ENCODE measurements at regions not wholly inside any gene's neighbourhood (a gene's known extent, or its start where the extent isn't known, plus 50 kb on each side); places are given as distances from the start of the nearest gene placed in this dataset.

- FAIRE-seq (no peak), ATAC-seq (no peak), DNase-seq (ENCODE audit: low read depth in 1 of 2, low spot score in 1 of 2) (no peak)
- H3K4me3 ChIP-seq: no peak overlapping the region
- no peak for TF ChIP-seq HOXB5 (CRISPR knock-in tag; IDR thresholded peaks at IDR 0.05)
- TF ChIP-seq PHF8 (IDR thresholded peaks at IDR 0.05; ENCODE audit: borderline replicate concordance, low read depth): no peak
- TF ChIP-seq BHLHE40 (IDR thresholded peaks at IDR 0.05; ENCODE audit: low read depth, low read length): no peak
- no peak for TF ChIP-seq TP53 (CRISPR knock-in tag; IDR thresholded peaks at IDR 0.05)
- TF ChIP-seq KDM5A (IDR thresholded peaks at IDR 0.05): no peak
- no peak for TF ChIP-seq RCOR1 (IDR thresholded peaks at IDR 0.05; ENCODE audit: low read depth, low read length)
- no peak for TF ChIP-seq SMC3 (IDR thresholded peaks at IDR 0.05)
- no peak for TF ChIP-seq NR3C1 (IDR thresholded peaks at IDR 0.05)
- no peak for TF ChIP-seq HEYL (CRISPR knock-in tag; IDR thresholded peaks at IDR 0.05)
- TF ChIP-seq RAD21 (conservative IDR thresholded peaks at IDR 0.05 in 1 of 2, IDR thresholded peaks at IDR 0.05 in 1 of 2): no peak
- no peak for TF ChIP-seq POLR2A (IDR thresholded peaks at IDR 0.05; ENCODE audit: low read length)
- TF ChIP-seq ZFP36 (IDR thresholded peaks at IDR 0.05; ENCODE audit: borderline replicate concordance, partially characterized antibody): no peak
- no peak for TF ChIP-seq JUNB (IDR thresholded peaks at IDR 0.05)
- POLR2A ChIA-PET: no interaction called here
- H3K27ac ChIP-seq: no peak overlapping the region
- CTCF ChIA-PET: no interaction called here
- no peaks in the 10 kb centered on the region for H3K9me3 ChIP-seq
- no peaks in the 10 kb centered on the region for H3K4me1 ChIP-seq
- WGBS (ENCODE audit: missing lambda C conversion rate): 72% methylated on average over 5 of the region's 5 CpGs
- H3K4me2 ChIP-seq: no peak overlapping the region
Observed at GRCh38 chr5:128591598-128592455, 53.8 kb upstream of the FBN2 start.

DNA sequence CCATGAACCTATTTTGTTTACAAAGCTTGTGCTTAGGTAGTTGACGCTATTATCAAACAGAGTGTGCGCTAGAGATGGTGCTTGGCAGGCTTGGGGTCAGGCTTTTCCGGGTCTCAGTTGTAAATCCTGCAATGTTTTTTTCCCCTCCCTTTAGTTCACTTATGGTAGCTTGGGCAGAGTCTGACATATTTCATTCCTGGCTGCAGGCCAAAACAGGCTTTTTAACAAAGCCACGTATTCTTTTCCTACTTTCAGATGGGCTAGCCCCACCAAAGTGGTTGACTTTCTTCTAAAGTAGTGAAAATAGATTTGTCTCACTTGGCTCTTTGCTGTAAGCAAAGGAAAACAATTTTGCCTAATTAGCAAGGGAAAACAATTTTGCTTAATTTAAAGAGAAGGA, 58.0 kb upstream of the FBN2 start:
- Histone ChIP-seq H3K9me3 (no peaks in the 10 kb centered on the region), H3K27ac (no peak overlapping the region), H3K4me2 (no peak overlapping the region), H3K4me1 (0 out of 3 replicates have a peak, but pooled peaks cover 3% of the 10 kb centered on the region), H3K4me3 (no peak overlapping the region)
- no peak for TF ChIP-seq EHMT2 (IDR thresholded peaks at IDR 0.05; ENCODE audit: low read depth)
- no peak for TF ChIP-seq BHLHE40 (IDR thresholded peaks at IDR 0.05; ENCODE audit: low read depth, low read length)
- no peak for TF ChIP-seq NR3C1 (IDR thresholded peaks at IDR 0.05)
- TF ChIP-seq HEYL (CRISPR knock-in tag; IDR thresholded peaks at IDR 0.05): no peak
- no peak for TF ChIP-seq SMC3 (IDR thresholded peaks at IDR 0.05)
- TF ChIP-seq GATA3 (IDR thresholded peaks at IDR 0.05; ENCODE audit: borderline replicate concordance): no peak
- TF ChIP-seq RNF2 (IDR thresholded peaks at IDR 0.05; ENCODE audit: borderline replicate concordance, low read depth): no peak
- no peak for TF ChIP-seq EHF (CRISPR knock-in tag; IDR thresholded peaks at IDR 0.05)
- TF ChIP-seq POLR2AphosphoS2 (conservative IDR thresholded peaks at IDR 0.05; ENCODE audit: low read length): no peak
- POLR2A ChIA-PET: no interaction called here
- CTCF ChIA-PET: no interaction called here
- ATAC-seq (no peak), FAIRE-seq (no peak), DNase-seq (ENCODE audit: low read depth in 1 of 2, low spot score in 1 of 2) (no peak)
- 61% methylated on average over 4 of the region's 4 CpGs for WGBS (ENCODE audit: missing lambda C conversion rate)

- CTCF ChIA-PET: no interaction called here
- ATAC-seq: no peak
Observed at GRCh38 chr5:128597156-128597555, 59.1 kb upstream of the FBN2 start.

More at GRCh38 chr5:128597156-128597555, 59.1 kb upstream of the FBN2 start:
- no peak for FAIRE-seq
- Histone ChIP-seq H3K4me3 (no peak overlapping the region), H3K4me1 (0 out of 3 replicates have a peak, but pooled peaks cover 3% of the 10 kb centered on the region), H3K4me2 (no peak overlapping the region), H3K27ac (no peak overlapping the region), H3K9me3 (no peaks in the 10 kb centered on the region)
- POLR2A ChIA-PET: no interaction called here
- no peak for DNase-seq (ENCODE audit: low read depth in 1 of 2, low spot score in 1 of 2)
- WGBS (ENCODE audit: missing lambda C conversion rate): 85% methylated on average over 3 of the region's 3 CpGs
- TF ChIP-seq JUNB (IDR thresholded peaks at IDR 0.05) (no peak), NR3C1 (IDR thresholded peaks at IDR 0.05) (no peak), EHF (CRISPR knock-in tag; IDR thresholded peaks at IDR 0.05) (no peak), SMC3 (IDR thresholded peaks at IDR 0.05) (no peak), RNF2 (IDR thresholded peaks at IDR 0.05; ENCODE audit: borderline replicate concordance, low read depth) (no peak), CBX2 (IDR thresholded peaks at IDR 0.05; ENCODE audit: borderline replicate concordance, low read depth) (no peak), MAFK (IDR thresholded peaks at IDR 0.05; ENCODE audit: partially characterized antibody) (no peak), HEYL (CRISPR knock-in tag; IDR thresholded peaks at IDR 0.05) (no peak), PHF8 (IDR thresholded peaks at IDR 0.05; ENCODE audit: borderline replicate concordance, low read depth) (no peak), FOSB (CRISPR knock-in tag; IDR thresholded peaks at IDR 0.05) (no peak)
- TF ChIP-seq, protein P1, sequence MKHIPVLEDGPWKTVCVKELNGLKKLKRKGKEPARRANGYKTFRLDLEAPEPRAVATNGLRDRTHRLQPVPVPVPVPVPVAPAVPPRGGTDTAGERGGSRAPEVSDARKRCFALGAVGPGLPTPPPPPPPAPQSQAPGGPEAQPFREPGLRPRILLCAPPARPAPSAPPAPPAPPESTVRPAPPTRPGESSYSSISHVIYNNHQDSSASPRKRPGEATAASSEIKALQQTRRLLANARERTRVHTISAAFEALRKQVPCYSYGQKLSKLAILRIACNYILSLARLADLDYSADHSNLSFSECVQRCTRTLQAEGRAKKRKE (CRISPR knock-in tag; IDR thresholded peaks at IDR 0.05; ENCODE audit: low read depth): no peak
- TF ChIP-seq, protein P2, sequence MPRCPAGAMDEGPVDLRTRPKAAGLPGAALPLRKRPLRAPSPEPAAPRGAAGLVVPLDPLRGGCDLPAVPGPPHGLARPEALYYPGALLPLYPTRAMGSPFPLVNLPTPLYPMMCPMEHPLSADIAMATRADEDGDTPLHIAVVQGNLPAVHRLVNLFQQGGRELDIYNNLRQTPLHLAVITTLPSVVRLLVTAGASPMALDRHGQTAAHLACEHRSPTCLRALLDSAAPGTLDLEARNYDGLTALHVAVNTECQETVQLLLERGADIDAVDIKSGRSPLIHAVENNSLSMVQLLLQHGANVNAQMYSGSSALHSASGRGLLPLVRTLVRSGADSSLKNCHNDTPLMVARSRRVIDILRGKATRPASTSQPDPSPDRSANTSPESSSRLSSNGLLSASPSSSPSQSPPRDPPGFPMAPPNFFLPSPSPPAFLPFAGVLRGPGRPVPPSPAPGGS (IDR thresholded peaks at IDR 0.05): no peak
- TF ChIP-seq, protein P3, sequence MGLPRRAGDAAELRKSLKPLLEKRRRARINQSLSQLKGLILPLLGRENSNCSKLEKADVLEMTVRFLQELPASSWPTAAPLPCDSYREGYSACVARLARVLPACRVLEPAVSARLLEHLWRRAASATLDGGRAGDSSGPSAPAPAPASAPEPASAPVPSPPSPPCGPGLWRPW (IDR thresholded peaks at IDR 0.05): no peak
- TF ChIP-seq, protein P4, sequence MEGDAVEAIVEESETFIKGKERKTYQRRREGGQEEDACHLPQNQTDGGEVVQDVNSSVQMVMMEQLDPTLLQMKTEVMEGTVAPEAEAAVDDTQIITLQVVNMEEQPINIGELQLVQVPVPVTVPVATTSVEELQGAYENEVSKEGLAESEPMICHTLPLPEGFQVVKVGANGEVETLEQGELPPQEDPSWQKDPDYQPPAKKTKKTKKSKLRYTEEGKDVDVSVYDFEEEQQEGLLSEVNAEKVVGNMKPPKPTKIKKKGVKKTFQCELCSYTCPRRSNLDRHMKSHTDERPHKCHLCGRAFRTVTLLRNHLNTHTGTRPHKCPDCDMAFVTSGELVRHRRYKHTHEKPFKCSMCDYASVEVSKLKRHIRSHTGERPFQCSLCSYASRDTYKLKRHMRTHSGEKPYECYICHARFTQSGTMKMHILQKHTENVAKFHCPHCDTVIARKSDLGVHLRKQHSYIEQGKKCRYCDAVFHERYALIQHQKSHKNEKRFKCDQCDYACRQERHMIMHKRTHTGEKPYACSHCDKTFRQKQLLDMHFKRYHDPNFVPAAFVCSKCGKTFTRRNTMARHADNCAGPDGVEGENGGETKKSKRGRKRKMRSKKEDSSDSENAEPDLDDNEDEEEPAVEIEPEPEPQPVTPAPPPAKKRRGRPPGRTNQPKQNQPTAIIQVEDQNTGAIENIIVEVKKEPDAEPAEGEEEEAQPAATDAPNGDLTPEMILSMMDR (IDR thresholded peaks at IDR 0.05): no peak
